GM06990 (cell line): ENCODE measurements at regions not wholly inside any gene's neighbourhood (a gene's known extent, or its start where the extent isn't known, plus 50 kb on each side); places are given as distances from the start of the nearest gene placed in this dataset.

Source experiments
- DNase-seq: peaks from one replicate; pipeline ENCODE4 v3.0.0-alpha.2; 2011; ENCODE audit not compliant: insufficient read length; ENCODE audit errors: extremely low read depth
- H3K27me3 ChIP-seq: replicated peaks from 2 replicates; pipeline ENCODE4 v1.6.0; 2011; ENCODE audit warnings: low read length; ENCODE audit not compliant: control insufficient read depth, insufficient read depth
- H3K36me3 ChIP-seq: 2 replicates; pipeline ENCODE4 v1.5.1; 2011; ENCODE audit warnings: low read length; ENCODE audit not compliant: control insufficient read depth, insufficient read depth
- H3K4me3 ChIP-seq: replicated peaks from 2 replicates; pipeline ENCODE4 v1.5.1; 2011; ENCODE audit warnings: low read depth, mild to moderate bottlenecking, control low read depth, low read length
- CTCF ChIP-seq: IDR thresholded peaks from 2 replicates; pipeline ENCODE4 v1.5.1; 2011; ENCODE audit warnings: low read length, control low read depth, mild to moderate bottlenecking, inconsistent platforms; ENCODE audit not compliant: insufficient read depth, poor library complexity, severe bottlenecking

GRCh38 chr6:168985705-168986104 lies 267.9 kb downstream of the THBS2 start:
- TF ChIP-seq CTCF: no peak
- no peak for DNase-seq
- Histone ChIP-seq H3K27me3 (no peaks in the 10 kb centered on the region), H3K4me3 (no peak overlapping the region), H3K36me3 (no peaks in the 10 kb centered on the region)

GRCh38 chr6:168983925-168984324 lies 269.7 kb downstream of the THBS2 start:
- TF ChIP-seq CTCF: no peak
- Histone ChIP-seq H3K27me3 (no peaks in the 10 kb centered on the region), H3K4me3 (no peak overlapping the region), H3K36me3 (no peaks in the 10 kb centered on the region)
- DNase-seq: no peak

GRCh38 chr6:168981187-168981586 lies 272.5 kb downstream of the THBS2 start:
- H3K36me3 ChIP-seq: no peaks in the 10 kb centered on the region
- TF ChIP-seq CTCF: no peak
- no peaks in the 10 kb centered on the region for H3K27me3 ChIP-seq
- no peak for DNase-seq
- no peak overlapping the region for H3K4me3 ChIP-seq

GRCh38 chr6:168979254-168979653 lies 274.4 kb downstream of the THBS2 start:
- no peak for DNase-seq
- H3K4me3 ChIP-seq: no peak overlapping the region
- H3K27me3 ChIP-seq: no peaks in the 10 kb centered on the region
- no peaks in the 10 kb centered on the region for H3K36me3 ChIP-seq
- no peak for TF ChIP-seq CTCF

- no peak for DNase-seq
- Histone ChIP-seq H3K4me3 (no peak overlapping the region), H3K27me3 (no peaks in the 10 kb centered on the region), H3K36me3 (no peaks in the 10 kb centered on the region)
- no peak for TF ChIP-seq CTCF
Observed at GRCh38 chr6:168972128-168972527, 281.5 kb downstream of the THBS2 start.

GRCh38 chr6:168971549-168971948 lies 282.1 kb downstream of the THBS2 start:
- Histone ChIP-seq H3K27me3 (no peaks in the 10 kb centered on the region), H3K4me3 (no peak overlapping the region), H3K36me3 (no peaks in the 10 kb centered on the region)
- no peak for DNase-seq
- no peak for TF ChIP-seq CTCF
